HG02623 (cell line): ENCODE measurements at regions not wholly inside any gene's neighbourhood (a gene's known extent, or its start where the extent isn't known, plus 50 kb on each side); places are given as distances from the start of the nearest gene placed in this dataset.

Experiments
- ATAC-seq: cut with Tn5 transposase; IDR thresholded peaks from one replicate; pipeline ENCODE4 v1.9.1; 2021; ENCODE audit warnings: moderate library complexity; ENCODE audit not compliant: unreplicated experiment

GRCh38 chr6:15960740-15961634 is 167.9 kb upstream of the MYLIP start:
- no peak for ATAC-seq

- no peak for ATAC-seq
Measured at GRCh38 chr6:15957655-15958169, 171.2 kb upstream of the MYLIP start.

- ATAC-seq = no peak
Measured at GRCh38 chr6:15956205-15957106, 172.4 kb upstream of the MYLIP start.

- no peak for ATAC-seq
Measured at GRCh38 chr6:15955484-15955883, 173.4 kb upstream of the MYLIP start.

GRCh38 chr6:15953152-15953880 is 175.6 kb upstream of the MYLIP start:
- no peak for ATAC-seq

GRCh38 chr6:15952231-15953151 is 176.4 kb upstream of the MYLIP start:
- ATAC-seq = no peak

GRCh38 chr6:15950962-15951569 is 177.8 kb upstream of the MYLIP start:
- no peak for ATAC-seq

GRCh38 chr6:15949982-15950381 is 178.9 kb upstream of the MYLIP start:
- ATAC-seq = no peak

GRCh38 chr6:15948930-15949900 is 179.7 kb upstream of the MYLIP start:
- no peak for ATAC-seq

- ATAC-seq = no peak
Measured at GRCh38 chr6:15947923-15948322, 181.0 kb upstream of the MYLIP start.

- no peak for ATAC-seq
Measured at GRCh38 chr6:15947436-15947835, 181.4 kb upstream of the MYLIP start.

GRCh38 chr6:15946701-15947385 is 182.0 kb upstream of the MYLIP start:
- ATAC-seq = no peak

- ATAC-seq = no peak
Measured at GRCh38 chr6:15945593-15946159, 183.2 kb upstream of the MYLIP start.

GRCh38 chr6:15943423-15943822 is 185.5 kb upstream of the MYLIP start:
- no peak for ATAC-seq

- no peak for ATAC-seq
Measured at GRCh38 chr6:15941168-15941567, 187.7 kb upstream of the MYLIP start.

GRCh38 chr6:15938107-15938506 is 190.8 kb upstream of the MYLIP start:
- no peak for ATAC-seq

- ATAC-seq = no peak
Measured at GRCh38 chr6:15937602-15938001, 191.3 kb upstream of the MYLIP start.
